AG04450 (cell line): ENCODE measurements at regions not wholly inside any gene's neighbourhood (a gene's known extent, or its start where the extent isn't known, plus 50 kb on each side); places are given as distances from the start of the nearest gene placed in this dataset.

Experiments
- CTCF ChIA-PET: fragments of 300-600, 350-600 bp; formaldehyde crosslinking; extraction: SDS; loops from one replicate; lab custom pipeline; 2022; ENCODE audit warnings: antibody characterized with exemption, inconsistent platforms; lab: Charles Lee
- POLR2A ChIA-PET: fragments of 350-600 bp; formaldehyde crosslinking; extraction: SDS; loops from one replicate; lab custom pipeline; 2021; ENCODE audit warnings: antibody characterized with exemption, inconsistent platforms; lab: Yijun Ruan, JAX
- DNase-seq: peaks from one replicate; pipeline ENCODE4 v3.0.0-alpha.2; 2011; ENCODE audit warnings: low read depth, low spot score
- H3K27ac ChIP-seq: one replicate; pipeline ENCODE4 v1.5.1; 2012; ENCODE audit warnings: low read depth, low read length, control low read depth
- H3K27me3 ChIP-seq: one replicate; pipeline ENCODE4 v1.6.0; 2012; ENCODE audit warnings: low read length; ENCODE audit not compliant: control insufficient read depth, insufficient read depth
- H3K4me3 ChIP-seq: 2 replicates; pipeline ENCODE4 v1.5.1; 2011; ENCODE audit warnings: mild to moderate bottlenecking, low read depth, low read length, control low read depth
- H3K9me3 ChIP-seq: 2 replicates; pipeline ENCODE4 v1.5.1; 2012; ENCODE audit warnings: low read length; ENCODE audit not compliant: control insufficient read depth, insufficient read depth
- CTCF ChIP-seq: IDR thresholded peaks from 2 replicates; pipeline ENCODE4 v1.5.1; 2011; ENCODE audit warnings: low read depth, low read length, control low read depth, inconsistent platforms

- Histone ChIP-seq H3K4me3 (no peak overlapping the region), H3K27me3 (no peaks in the 10 kb centered on the region), H3K27ac (no peak overlapping the region), H3K9me3 (no peaks in the 10 kb centered on the region)
- ChIA-PET POLR2A (no interaction called here), CTCF (no interaction called here)
- DNase-seq: no peak
- no peak for TF ChIP-seq CTCF
These were observed 839.8 kb upstream of the ALCAM start for GRCh38 chr3:104526901-104527401.

- TF ChIP-seq CTCF: no peak
- Histone ChIP-seq H3K27ac (no peak overlapping the region), H3K9me3 (no peaks in the 10 kb centered on the region), H3K27me3 (no peaks in the 10 kb centered on the region), H3K4me3 (no peak overlapping the region)
- no peak for DNase-seq
- ChIA-PET CTCF (no interaction called here), POLR2A (no interaction called here)
These were observed 835.8 kb upstream of the ALCAM start for GRCh38 chr3:104530934-104531333.

- no peak overlapping the region for H3K4me3 ChIP-seq
- DNase-seq: no peak
- H3K27ac ChIP-seq: no peak overlapping the region
- H3K9me3 ChIP-seq: no peaks in the 10 kb centered on the region
- ChIA-PET POLR2A (no interaction called here), CTCF (no interaction called here)
- no peaks in the 10 kb centered on the region for H3K27me3 ChIP-seq
- no peak for TF ChIP-seq CTCF
These were observed 830.0 kb upstream of the ALCAM start for GRCh38 chr3:104536715-104537114.

GRCh38 chr3:104537323-104537722, 829.4 kb upstream of the ALCAM start:
- TF ChIP-seq CTCF: no peak
- Histone ChIP-seq H3K4me3 (no peak overlapping the region), H3K27me3 (no peaks in the 10 kb centered on the region), H3K9me3 (no peaks in the 10 kb centered on the region), H3K27ac (no peak overlapping the region)
- POLR2A ChIA-PET: no interaction called here
- no peak for DNase-seq
- CTCF ChIA-PET: no interaction called here

GRCh38 chr3:104546301-104546700, 820.4 kb upstream of the ALCAM start:
- no peak for TF ChIP-seq CTCF
- POLR2A ChIA-PET: no interaction called here
- no peak for DNase-seq
- Histone ChIP-seq H3K4me3 (no peak overlapping the region), H3K27me3 (no peaks in the 10 kb centered on the region), H3K9me3 (no peaks in the 10 kb centered on the region), H3K27ac (no peak overlapping the region)
- CTCF ChIA-PET: no interaction called here
